Kidney epithelial cell (primary cell): ENCODE measurements at regions not wholly inside any gene's neighbourhood (a gene's known extent, or its start where the extent isn't known, plus 50 kb on each side); places are given as distances from the start of the nearest gene placed in this dataset.

Source experiments
- DNase-seq: peaks from one replicate; pipeline ENCODE4 v3.0.0-alpha.2; 2010; ENCODE audit warnings: low read depth
- H3K27me3 ChIP-seq: 2 replicates; pipeline ENCODE4 v1.6.0; 2011; ENCODE audit warnings: low read length; ENCODE audit not compliant: control insufficient read depth, insufficient read depth
- H3K36me3 ChIP-seq: 2 replicates; pipeline ENCODE4 v1.5.1; 2011; ENCODE audit warnings: low read length; ENCODE audit not compliant: control insufficient read depth, insufficient read depth
- H3K4me3 ChIP-seq: 2 replicates; pipeline ENCODE4 v1.5.1; 2011; ENCODE audit warnings: low read depth, mild to moderate bottlenecking, control low read depth, low read length
- TF ChIP-seq, protein P1 (sequence below): IDR thresholded peaks from 2 replicates; pipeline ENCODE4 v1.5.1; 2011; ENCODE audit warnings: mild to moderate bottlenecking, moderate library complexity, low read length, control low read depth, inconsistent platforms; ENCODE audit not compliant: insufficient read depth, poor library complexity, severe bottlenecking

DNA sequence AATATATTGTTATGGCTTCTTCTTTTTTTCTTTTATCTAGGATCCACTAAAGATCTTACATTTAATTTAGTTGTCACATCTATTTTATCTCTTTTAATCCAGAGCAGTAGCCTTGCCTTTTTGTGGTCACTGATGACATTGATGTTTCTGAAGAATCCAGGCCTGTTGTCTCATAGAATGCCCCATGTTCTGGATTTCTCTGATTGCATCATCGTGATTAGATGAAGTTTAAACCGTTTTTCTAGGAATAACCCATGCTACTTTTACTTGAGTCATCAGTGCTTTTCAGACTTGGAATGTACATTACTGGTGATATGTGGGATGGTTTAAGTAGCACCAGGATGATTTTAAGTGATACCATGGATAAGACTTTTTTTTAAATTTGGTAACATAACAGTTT is 106.4 kb upstream of the CES5A start:
- Histone ChIP-seq H3K27me3 (no peaks in the 10 kb centered on the region), H3K36me3 (no peaks in the 10 kb centered on the region), H3K4me3 (no peak overlapping the region)
- no peak for DNase-seq
- TF ChIP-seq, protein P1, sequence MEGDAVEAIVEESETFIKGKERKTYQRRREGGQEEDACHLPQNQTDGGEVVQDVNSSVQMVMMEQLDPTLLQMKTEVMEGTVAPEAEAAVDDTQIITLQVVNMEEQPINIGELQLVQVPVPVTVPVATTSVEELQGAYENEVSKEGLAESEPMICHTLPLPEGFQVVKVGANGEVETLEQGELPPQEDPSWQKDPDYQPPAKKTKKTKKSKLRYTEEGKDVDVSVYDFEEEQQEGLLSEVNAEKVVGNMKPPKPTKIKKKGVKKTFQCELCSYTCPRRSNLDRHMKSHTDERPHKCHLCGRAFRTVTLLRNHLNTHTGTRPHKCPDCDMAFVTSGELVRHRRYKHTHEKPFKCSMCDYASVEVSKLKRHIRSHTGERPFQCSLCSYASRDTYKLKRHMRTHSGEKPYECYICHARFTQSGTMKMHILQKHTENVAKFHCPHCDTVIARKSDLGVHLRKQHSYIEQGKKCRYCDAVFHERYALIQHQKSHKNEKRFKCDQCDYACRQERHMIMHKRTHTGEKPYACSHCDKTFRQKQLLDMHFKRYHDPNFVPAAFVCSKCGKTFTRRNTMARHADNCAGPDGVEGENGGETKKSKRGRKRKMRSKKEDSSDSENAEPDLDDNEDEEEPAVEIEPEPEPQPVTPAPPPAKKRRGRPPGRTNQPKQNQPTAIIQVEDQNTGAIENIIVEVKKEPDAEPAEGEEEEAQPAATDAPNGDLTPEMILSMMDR, result no peak

DNA sequence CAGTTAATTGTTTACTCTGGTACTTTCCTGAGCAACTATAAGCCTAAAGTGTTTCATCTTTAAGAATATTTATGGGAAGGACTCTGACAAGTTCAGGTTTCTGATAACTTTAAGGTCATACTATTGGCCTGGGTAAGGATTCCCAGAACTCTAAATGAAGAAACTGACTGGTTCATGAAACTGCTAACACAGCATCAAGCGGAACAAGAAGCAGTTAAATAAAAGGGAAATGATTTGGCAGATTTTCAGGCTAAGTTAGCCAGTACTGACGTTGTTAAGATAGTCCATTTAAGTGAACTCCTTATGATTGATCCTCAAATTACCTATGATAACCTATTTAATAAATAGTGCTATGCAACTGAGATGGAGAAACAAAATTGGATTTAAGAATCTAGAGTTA is 101.6 kb upstream of the CES5A start:
- Histone ChIP-seq H3K4me3 (no peak overlapping the region), H3K36me3 (no peaks in the 10 kb centered on the region), H3K27me3 (no peaks in the 10 kb centered on the region)
- TF ChIP-seq, protein P1, result no peak
- DNase-seq, result no peak

DNA sequence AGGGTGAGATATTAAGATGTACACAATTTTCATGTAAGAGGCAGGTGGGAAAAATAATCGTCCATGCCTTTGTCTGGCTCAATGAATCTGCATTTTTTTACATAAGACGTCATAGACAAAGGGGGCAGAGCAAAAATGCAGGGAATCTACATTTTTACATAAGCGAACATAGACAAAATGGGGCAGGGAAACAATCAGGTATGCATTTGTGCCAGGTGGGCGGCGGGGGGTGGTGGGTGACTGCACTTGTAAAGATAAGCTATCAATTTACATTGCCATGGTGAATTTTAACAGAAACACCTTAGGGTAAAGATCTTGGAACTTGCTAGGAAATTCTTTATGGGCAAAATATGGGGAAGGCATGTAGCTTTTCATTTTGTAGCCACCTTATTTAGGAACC is 96.3 kb upstream of the CES5A start:
- Histone ChIP-seq H3K4me3 (no peak overlapping the region), H3K36me3 (no peaks in the 10 kb centered on the region), H3K27me3 (no peaks in the 10 kb centered on the region)
- TF ChIP-seq, protein P1, result no peak
- no peak for DNase-seq

DNA sequence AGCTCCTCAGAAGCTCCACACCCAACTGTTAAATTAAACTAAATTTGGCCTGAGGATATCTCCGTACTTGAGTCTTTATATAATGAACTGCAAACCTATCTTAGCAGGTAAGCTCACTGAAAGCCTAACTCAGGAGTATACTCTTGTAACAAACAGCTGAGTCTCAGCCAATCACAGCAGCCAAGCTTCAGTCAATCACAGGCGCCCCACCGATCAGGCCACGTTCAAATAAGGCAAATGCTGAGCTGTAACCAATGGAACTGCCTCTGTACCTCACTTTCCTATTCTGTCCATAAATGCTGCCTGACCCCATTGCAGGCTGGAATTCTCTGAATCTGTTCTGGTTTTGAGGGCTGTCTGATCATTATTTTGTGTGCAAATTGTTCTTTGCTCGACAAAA is 93.0 kb upstream of the CES5A start:
- Histone ChIP-seq H3K36me3 (no peaks in the 10 kb centered on the region), H3K4me3 (no peak overlapping the region), H3K27me3 (no peaks in the 10 kb centered on the region)
- DNase-seq, result no peak
- TF ChIP-seq, protein P1, result no peak

DNA sequence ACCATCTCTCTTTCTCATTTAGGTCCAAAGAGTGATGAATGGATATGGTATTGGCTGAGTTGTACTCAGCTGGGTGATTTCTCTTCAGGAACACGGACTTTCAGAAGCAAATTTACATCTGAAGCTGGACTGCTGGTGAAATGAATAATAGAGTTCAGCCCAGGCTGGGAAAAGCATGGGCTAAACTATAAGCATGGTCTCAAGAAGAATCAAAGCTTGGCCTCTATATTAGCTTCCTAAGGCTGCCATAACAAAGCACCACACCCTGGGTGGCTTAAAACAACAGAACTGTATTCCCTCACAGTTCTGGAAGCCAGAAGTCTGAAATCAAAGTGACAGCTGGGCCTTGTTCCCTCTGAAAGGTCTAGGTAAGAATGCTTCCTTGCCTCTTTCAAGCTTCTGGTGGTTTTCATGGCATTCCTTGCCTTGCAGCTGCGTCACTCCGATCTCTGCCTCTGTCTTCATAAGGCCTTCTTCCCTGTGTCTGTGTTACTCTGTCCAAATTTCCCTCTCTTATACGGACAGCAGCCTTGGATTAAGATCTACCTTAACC is 89.8 kb upstream of the CES5A start:
- no peak for DNase-seq

DNA sequence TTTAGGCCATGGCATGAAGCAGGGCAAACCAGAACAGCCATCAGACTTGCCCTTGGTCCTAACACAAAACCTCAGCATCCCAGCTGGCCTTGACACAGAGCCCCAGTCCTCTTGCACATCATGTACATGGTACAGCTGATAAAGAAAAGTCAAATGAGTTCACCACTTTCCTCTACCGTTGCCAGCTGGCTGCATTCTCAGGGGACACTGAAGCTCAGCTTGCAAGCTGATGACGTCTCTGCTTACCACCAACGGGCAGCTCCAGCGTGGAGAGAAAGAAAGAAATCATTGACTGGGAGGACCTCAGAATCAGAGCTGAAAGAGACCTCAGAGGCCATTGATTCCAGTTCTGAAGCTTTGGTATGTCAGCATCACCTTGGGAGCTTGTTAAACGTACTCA is 80.7 kb upstream of the CES5A start:
- Histone ChIP-seq H3K27me3 (no peaks in the 10 kb centered on the region), H3K36me3 (no peaks in the 10 kb centered on the region), H3K4me3 (no peak overlapping the region)
- no peak for DNase-seq
- TF ChIP-seq, protein P1, result no peak

More for the DNA sequence above, 89.8 kb upstream of the CES5A start:
- Histone ChIP-seq H3K27me3 (no peaks in the 10 kb centered on the region), H3K36me3 (no peaks in the 10 kb centered on the region), H3K4me3 (no peak overlapping the region)
- TF ChIP-seq, protein P1, result no peak
